Hepatocyte (in vitro differentiated cells): ENCODE measurements at regions not wholly inside any gene's neighbourhood (a gene's known extent, or its start where the extent isn't known, plus 50 kb on each side); places are given as distances from the start of the nearest gene placed in this dataset.

Source experiments
- DNase-seq: peaks from one replicate; pipeline ENCODE4 v3.0.0-alpha.2; 2016; ENCODE audit warnings: low spot score
- H2AFZ ChIP-seq: fragments of 200-600 bp; sonication (generic); 2 replicates; pipeline ENCODE4 v1.6.0; 2016; ENCODE audit warnings: antibody characterized with exemption, mild to moderate bottlenecking
- H3K27ac ChIP-seq: fragments of 200-600 bp; sonication (generic); 2 replicates; pipeline ENCODE4 v1.5.1; 2016; ENCODE audit warnings: mild to moderate bottlenecking
- H3K27me3 ChIP-seq: fragments of 200-600 bp; sonication (generic); 2 replicates; pipeline ENCODE4 v1.6.1; 2016
- H3K36me3 ChIP-seq: fragments of 200-600 bp; sonication (generic); replicated peaks from 2 replicates; pipeline ENCODE4 v1.5.1; 2016; ENCODE audit warnings: low read depth; ENCODE audit not compliant: insufficient read depth
- H3K4me1 ChIP-seq: fragments of 200-600 bp; sonication (generic); 2 replicates; pipeline ENCODE4 v1.5.1; 2016; ENCODE audit warnings: mild to moderate bottlenecking, moderate library complexity; ENCODE audit not compliant: insufficient read depth
- H3K4me2 ChIP-seq: fragments of 200-600 bp; sonication (generic); 2 replicates; pipeline ENCODE4 v1.6.0; 2016
- H3K4me3 ChIP-seq: fragments of 200-600 bp; sonication (generic); 2 replicates; pipeline ENCODE4 v1.5.1; 2016; ENCODE audit warnings: mild to moderate bottlenecking
- H3K79me2 ChIP-seq: fragments of 200-600 bp; sonication (generic); 2 replicates; pipeline ENCODE4 v1.6.0; 2017; ENCODE audit warnings: mild to moderate bottlenecking
- H3K9me2 ChIP-seq: fragments of 200-600 bp; sonication (generic); replicated peaks from 2 replicates; pipeline ENCODE4 v1.6.0; 2017; ENCODE audit warnings: mild to moderate bottlenecking; ENCODE audit not compliant: insufficient read depth
- H3K9me3 ChIP-seq: fragments of 200-600 bp; sonication (generic); 2 replicates; pipeline ENCODE4 v1.5.1; 2016; ENCODE audit warnings: low read depth, mild to moderate bottlenecking
- H4K20me1 ChIP-seq: fragments of 200-600 bp; sonication (generic); 2 replicates; pipeline ENCODE4 v1.6.0; 2016; ENCODE audit warnings: mild to moderate bottlenecking; ENCODE audit not compliant: insufficient read depth, poor library complexity, severe bottlenecking
- CTCF ChIP-seq: fragments of 200-600 bp; sonication (generic); IDR thresholded peaks from 2 replicates; pipeline ENCODE4 v1.5.1; 2016; ENCODE audit warnings: antibody characterized with exemption, mild to moderate bottlenecking; ENCODE audit not compliant: poor library complexity
- EZH2 ChIP-seq: fragments of 200-600 bp; sonication (generic); IDR thresholded peaks from 2 replicates; pipeline ENCODE4 v1.6.1; 2016; ENCODE audit warnings: antibody characterized with exemption, mild to moderate bottlenecking, borderline replicate concordance
- EZH2phosphoT487 ChIP-seq: fragments of 200-600 bp; sonication (generic); IDR thresholded peaks from one replicate; pipeline ENCODE4 v1.6.1; 2018; ENCODE audit warnings: antibody characterized with exemption, mild to moderate bottlenecking, low read depth, moderate library complexity; ENCODE audit not compliant: unreplicated experiment, severe bottlenecking
- WGBS: methylation state at CpG from one replicate; pipeline ENCODE4 v1.1.6; 2016; ENCODE audit warnings: low lambda C conversion rate; ENCODE audit errors: missing lambda C conversion rate; 5-methylcytosine and 5-hydroxymethylcytosine counted together

GRCh38 chr17:69919789-69920188, 155.2 kb upstream of the KCNJ16 start:
- H3K79me2 ChIP-seq = no peaks in the 10 kb centered on the region
- no peak overlapping the region for H3K4me2 ChIP-seq
- no peaks in the 10 kb centered on the region for H3K9me3 ChIP-seq
- no peaks in the 10 kb centered on the region for H3K9me2 ChIP-seq
- no peaks in the 10 kb centered on the region for H3K4me1 ChIP-seq
- H3K27me3 ChIP-seq = no peaks in the 10 kb centered on the region
- no peak for DNase-seq
- 98% methylated on average over 2 of the region's 2 CpGs for WGBS
- TF ChIP-seq EZH2phosphoT487 (no peak), EZH2 (no peak), CTCF (no peak)
- H4K20me1 ChIP-seq = no peaks in the 10 kb centered on the region
- no peaks in the 10 kb centered on the region for H3K36me3 ChIP-seq
- no peak overlapping the region for H2AFZ ChIP-seq
- no peak overlapping the region for H3K27ac ChIP-seq
- no peak overlapping the region for H3K4me3 ChIP-seq

DNA sequence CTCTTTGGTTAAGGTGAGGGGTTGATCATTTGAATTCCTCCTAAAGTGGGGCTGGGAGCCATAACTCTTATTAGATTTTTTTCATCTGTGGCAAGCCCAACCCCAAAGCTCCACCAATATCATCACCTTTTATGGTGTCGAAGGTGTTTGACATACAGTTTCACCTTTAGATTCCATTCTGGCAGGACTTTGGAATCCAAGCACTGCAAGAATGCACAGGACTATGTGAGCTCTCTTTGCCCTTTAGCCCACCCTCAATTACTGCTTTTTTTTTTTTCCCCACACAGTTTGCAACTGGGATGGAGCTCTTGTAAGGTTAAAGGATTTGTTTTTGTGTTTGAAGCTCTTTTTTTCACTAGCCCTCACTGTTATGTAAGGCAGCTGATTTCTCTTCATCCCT, 154.0 kb upstream of the KCNJ16 start:
- no peaks in the 10 kb centered on the region for H3K9me3 ChIP-seq
- TF ChIP-seq EZH2 = no peak
- TF ChIP-seq EZH2phosphoT487 = no peak
- TF ChIP-seq CTCF = no peak
- no peaks in the 10 kb centered on the region for H3K79me2 ChIP-seq
- 65% methylated on average over 1 of the region's 1 CpG for WGBS
- H4K20me1 ChIP-seq = no peaks in the 10 kb centered on the region
- no peaks in the 10 kb centered on the region for H3K9me2 ChIP-seq
- no peak overlapping the region for H3K4me3 ChIP-seq
- no peaks in the 10 kb centered on the region for H3K36me3 ChIP-seq
- H3K27me3 ChIP-seq = no peaks in the 10 kb centered on the region
- H3K4me2 ChIP-seq = no peak overlapping the region
- no peak overlapping the region for H2AFZ ChIP-seq
- no peaks in the 10 kb centered on the region for H3K4me1 ChIP-seq
- no peak overlapping the region for H3K27ac ChIP-seq
- DNase-seq = peak; percentile 13

GRCh38 chr17:69928611-69929010, 146.4 kb upstream of the KCNJ16 start:
- Histone ChIP-seq H3K27me3 (no peaks in the 10 kb centered on the region), H3K9me3 (no peaks in the 10 kb centered on the region), H3K36me3 (no peaks in the 10 kb centered on the region), H2AFZ (no peak overlapping the region), H3K4me2 (no peak overlapping the region), H3K4me3 (no peak overlapping the region), H3K4me1 (no peaks in the 10 kb centered on the region), H3K79me2 (no peaks in the 10 kb centered on the region), H3K27ac (no peak overlapping the region), H3K9me2 (no peaks in the 10 kb centered on the region), H4K20me1 (no peaks in the 10 kb centered on the region)
- 91% methylated on average over 4 of the region's 4 CpGs for WGBS
- DNase-seq = no peak
- TF ChIP-seq EZH2 (no peak), CTCF (no peak), EZH2phosphoT487 (no peak)

DNA sequence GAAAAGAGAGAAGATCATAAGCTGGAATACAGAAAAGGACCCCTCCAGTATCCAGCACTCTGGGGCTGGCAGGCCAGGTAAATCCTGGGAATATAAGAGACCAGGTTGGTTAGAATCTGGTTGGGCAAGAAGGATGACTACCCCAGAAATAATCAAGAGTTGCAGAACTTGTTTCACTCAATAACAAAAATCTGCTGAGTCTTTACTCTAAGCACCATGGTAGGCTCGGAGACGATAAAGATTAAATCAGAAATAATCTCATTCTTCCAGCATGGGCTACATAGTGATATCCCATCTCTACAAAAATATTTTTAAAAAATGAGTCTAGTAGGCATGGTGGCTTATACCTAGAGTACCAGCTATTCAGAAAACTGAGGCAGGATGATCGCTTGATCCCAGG, 138.0 kb upstream of the KCNJ16 start:
- no peak for TF ChIP-seq CTCF
- no peak for TF ChIP-seq EZH2phosphoT487
- TF ChIP-seq EZH2 = no peak
- Histone ChIP-seq H3K4me2 (no peak overlapping the region), H3K36me3 (no peaks in the 10 kb centered on the region), H3K9me3 (no peaks in the 10 kb centered on the region), H3K4me1 (no peaks in the 10 kb centered on the region), H3K27ac (no peak overlapping the region), H3K79me2 (no peaks in the 10 kb centered on the region), H3K9me2 (no peaks in the 10 kb centered on the region), H3K4me3 (no peak overlapping the region), H2AFZ (no peak overlapping the region), H3K27me3 (no peaks in the 10 kb centered on the region), H4K20me1 (no peaks in the 10 kb centered on the region)
- no peak for DNase-seq
- 75% methylated on average over 3 of the region's 3 CpGs for WGBS
